AG09319 (cell line): ENCODE measurements at regions not wholly inside any gene's neighbourhood (a gene's known extent, or its start where the extent isn't known, plus 50 kb on each side); places are given as distances from the start of the nearest gene placed in this dataset.

ENCODE experiments used
- DNase-seq: peaks from one replicate; pipeline ENCODE4 v3.0.0-alpha.2; 2010; ENCODE audit warnings: low read depth; ENCODE audit errors: extremely low read depth
- TF ChIP-seq, protein P1 (sequence below): IDR thresholded peaks from 2 replicates; pipeline ENCODE4 v1.5.1; 2011; ENCODE audit warnings: low read depth, mild to moderate bottlenecking, inconsistent platforms, low read length, moderate library complexity

DNA sequence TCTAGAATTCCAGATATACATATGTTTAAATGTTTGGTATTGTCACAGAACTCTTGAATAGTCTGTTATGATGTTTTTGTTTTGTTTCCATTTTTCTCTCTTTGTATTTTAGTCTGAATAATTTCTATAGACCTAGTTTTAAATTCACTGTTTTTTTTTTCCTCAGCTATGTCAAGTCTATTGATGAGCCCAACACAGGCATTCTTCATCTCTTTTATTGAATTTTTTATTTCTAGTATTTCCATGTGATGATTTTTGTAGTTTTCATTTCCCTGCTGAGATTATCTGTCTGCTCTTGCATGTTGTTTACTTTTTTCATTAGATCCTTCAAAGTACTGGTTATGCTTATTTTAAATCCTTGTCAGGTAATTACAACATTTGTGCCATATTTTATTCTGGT is 254.7 kb downstream of the C1D start:
- no peak for DNase-seq
- TF ChIP-seq, protein P1, sequence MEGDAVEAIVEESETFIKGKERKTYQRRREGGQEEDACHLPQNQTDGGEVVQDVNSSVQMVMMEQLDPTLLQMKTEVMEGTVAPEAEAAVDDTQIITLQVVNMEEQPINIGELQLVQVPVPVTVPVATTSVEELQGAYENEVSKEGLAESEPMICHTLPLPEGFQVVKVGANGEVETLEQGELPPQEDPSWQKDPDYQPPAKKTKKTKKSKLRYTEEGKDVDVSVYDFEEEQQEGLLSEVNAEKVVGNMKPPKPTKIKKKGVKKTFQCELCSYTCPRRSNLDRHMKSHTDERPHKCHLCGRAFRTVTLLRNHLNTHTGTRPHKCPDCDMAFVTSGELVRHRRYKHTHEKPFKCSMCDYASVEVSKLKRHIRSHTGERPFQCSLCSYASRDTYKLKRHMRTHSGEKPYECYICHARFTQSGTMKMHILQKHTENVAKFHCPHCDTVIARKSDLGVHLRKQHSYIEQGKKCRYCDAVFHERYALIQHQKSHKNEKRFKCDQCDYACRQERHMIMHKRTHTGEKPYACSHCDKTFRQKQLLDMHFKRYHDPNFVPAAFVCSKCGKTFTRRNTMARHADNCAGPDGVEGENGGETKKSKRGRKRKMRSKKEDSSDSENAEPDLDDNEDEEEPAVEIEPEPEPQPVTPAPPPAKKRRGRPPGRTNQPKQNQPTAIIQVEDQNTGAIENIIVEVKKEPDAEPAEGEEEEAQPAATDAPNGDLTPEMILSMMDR, result no peak

DNA sequence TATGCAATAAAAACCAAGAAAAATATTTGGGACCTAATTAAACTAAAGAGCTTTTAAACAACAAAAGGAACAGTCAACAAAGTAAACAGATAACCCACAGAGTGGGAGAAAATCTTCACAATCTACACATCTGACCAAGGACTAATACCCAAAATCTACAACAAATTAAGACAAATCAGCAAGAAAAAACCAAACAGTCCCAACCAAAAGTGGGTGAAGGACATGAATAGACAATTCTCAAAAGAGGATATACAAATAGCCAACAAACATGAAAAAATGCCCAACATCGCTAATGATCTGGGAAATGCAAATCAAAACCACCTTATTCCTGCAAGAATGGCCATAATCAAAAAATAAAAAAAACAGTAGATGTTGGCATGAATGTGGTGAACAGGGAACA is 250.1 kb downstream of the C1D start:
- TF ChIP-seq, protein P1, result no peak
- DNase-seq, result no peak

DNA sequence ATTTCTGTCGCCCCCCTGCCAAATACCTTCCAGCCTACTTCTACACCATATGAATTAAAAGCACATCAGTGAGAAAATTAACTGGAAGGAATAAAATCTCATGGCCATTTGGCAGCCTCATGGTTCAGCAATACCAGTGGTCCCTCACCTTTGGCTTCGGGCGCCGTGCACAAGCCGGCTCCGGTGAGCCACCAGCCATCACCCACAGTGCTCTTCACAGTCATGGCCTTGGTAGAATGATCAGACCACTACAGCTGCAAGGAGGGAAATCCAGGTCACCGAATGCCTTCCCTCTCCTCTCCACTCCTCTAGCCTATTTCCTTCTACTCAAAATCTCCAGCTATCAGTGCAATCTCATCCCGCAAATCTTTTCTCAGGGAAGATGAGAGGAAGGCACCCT is 239.1 kb downstream of the C1D start:
- TF ChIP-seq, protein P1, result no peak
- no peak for DNase-seq

DNA sequence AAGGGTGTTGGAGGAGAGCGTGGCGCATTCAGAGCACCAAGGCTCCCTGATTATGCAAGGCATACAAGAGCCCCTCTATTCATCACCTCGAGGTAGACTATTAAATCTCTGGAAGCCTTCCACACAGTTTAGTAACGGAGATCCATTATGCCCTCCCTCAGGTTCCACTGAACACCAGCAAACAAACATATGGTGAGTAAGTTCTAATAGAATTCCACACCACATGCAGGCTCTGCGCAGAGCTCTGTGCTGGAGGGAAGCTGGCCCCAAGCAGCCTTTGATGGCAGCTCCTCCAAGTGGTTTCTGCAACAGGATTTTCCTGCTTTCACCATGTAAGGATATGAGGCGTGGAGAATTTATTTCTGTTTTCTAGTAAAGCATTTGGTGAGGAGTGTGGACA is 238.6 kb downstream of the C1D start:
- TF ChIP-seq, protein P1, result no peak
- DNase-seq, result no peak

DNA sequence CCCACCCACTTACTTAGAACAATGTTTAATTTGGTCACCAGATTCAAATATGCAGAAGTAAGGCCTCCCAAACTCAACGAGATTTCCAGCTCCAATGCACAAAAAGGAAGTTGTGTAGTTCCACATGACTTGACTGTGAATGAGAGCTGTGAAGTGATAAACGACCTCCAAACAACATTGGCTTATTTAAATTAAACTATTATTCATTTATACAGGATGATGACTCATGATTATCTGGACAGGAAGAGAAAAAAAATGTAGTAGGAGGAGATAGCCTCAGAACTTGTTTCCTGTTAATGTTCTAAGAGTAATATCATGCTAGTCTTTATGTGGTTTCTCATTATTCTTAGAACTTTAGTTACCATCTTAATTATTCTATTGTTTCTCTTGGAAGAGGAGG is 237.3 kb downstream of the C1D start:
- TF ChIP-seq, protein P1, result no peak
- no peak for DNase-seq

DNA sequence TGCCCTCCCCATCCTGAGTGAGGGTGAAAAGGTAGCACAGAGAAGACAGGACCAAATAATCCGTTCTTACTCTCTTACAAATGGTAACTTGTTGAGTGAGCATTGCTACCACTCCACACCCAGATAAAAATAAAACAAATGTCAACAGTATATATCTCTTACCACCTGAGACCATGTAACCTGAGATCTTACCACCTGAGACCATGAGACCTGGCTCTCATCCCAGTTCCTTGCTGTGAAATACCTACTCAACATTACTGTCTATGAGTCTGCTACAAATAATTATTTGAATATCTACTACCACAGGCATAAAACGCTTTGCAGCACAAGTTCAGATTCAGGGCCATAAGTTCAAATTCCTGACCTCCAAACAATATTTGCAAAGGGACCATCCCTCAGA is 234.7 kb downstream of the C1D start:
- TF ChIP-seq, protein P1, result no peak
- DNase-seq, result no peak

DNA sequence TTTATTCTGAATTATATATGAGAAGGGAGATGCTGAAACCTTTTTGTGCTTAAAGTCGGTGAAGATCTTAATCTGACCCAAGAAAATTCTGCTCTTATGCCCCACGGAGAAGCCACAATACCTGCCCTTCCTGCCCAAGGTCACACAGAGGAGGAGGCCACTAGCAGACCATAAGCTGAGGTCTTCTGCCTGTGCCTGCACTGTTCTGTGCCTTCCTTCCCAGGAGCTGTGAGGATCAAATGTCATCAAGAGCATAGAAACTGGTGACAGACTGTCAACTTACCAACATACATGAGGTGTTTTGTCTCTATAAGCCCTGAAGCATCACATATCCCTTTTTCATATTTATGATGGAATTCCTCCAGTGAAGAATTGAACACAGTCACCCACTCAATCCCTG is 233.3 kb downstream of the C1D start:
- DNase-seq, result no peak
- TF ChIP-seq, protein P1, result no peak
